ENCODE measurements at regions not wholly inside any gene's neighbourhood (a gene's known extent, or its start where the extent isn't known, plus 50 kb on each side); places are given as distances from the start of the nearest gene placed in this dataset.
"Not testable (repeated sequence)": the region's sequence is repeated elsewhere in the genome, so short reads cannot be mapped to it uniquely, and the experiment has no call there.

DNA sequence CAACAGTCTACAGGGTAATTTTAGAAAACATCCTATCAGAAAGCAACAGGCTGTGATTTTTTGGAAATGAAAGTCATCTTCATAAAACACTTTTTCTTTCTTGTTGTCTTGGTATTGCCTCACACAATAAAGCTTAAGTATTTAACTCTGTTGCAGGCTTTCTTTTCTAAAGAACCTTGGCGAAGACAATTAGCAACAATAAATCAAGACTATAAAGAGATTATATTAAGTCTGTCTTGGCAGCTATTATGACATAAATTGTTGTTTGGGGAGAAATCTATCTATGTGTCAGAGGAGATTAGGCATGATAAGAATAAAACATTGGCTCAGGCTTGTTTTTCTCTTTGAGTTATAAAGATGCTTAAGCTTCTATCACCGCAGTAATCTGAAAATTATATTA is 1774.8 kb downstream of the ARAP2 start:
- in situ Hi-C loops (cut with HindIII; ENCODE audit: low sequenced_read_pairs) = no loop called here
- DNase-seq (ENCODE audit: low spot score) = no peak

DNA sequence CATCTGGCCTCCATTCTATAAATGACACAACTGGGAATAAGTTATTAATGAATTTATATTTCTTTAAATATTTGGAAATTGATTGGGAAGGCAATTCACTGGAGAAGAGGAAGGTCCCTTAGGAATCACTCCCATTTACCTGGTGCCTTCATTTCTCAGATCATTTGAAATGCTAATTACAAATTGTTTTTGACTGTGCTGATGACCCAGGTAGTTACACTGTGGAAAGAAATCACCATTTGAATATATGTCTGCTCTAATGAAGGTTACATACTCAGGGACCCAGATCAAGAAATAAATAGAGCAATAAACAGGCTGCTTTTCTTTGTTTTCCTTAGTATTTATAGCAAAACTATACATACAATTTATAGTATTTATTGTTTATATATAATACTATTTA is 1759.1 kb downstream of the ARAP2 start:
- in situ Hi-C loops (cut with HindIII; ENCODE audit: low sequenced_read_pairs) = no loop called here
- DNase-seq (ENCODE audit: low spot score) = no peak

DNA sequence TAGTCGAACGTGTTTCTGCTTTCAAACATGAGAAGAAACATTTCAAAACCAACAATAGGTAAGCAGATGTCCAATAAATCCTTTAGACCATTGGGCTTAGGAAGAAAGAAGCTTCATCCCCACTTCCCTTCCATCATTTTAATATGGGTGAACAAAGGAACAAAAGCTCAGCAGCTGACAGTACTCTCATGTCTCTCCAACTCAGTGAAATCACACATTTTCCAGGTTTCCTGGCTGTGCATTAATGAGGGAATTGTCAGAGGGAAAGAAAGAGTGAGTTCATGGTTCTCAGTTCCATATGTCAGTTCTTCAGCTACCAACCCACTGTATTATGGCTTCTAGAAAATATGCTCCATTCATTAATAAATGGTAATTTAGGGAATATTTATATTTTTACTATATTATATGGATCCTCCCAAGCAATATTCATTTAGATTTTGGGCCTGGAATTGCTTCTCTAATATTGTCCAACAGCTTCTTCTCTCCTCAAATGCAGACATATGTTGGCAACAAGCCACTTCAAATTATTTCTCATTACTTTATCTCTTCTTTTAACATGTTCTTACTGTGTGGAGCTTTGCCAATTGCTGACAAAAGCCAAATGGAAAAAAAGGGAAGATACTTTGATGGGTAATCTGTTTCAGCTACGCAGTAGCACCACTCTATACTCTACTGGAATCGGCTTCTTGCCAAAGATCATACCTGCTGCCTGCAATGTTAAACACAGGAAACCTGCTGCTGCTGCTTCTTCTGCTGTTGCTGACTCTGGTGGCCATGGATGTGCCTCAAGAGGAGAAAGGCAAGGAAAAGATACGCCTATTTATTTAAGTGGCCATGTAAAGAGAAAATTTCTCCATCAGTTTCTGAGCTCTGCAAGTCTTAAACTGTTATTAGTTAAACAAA is 1757.6 kb downstream of the ARAP2 start:
- no peak for DNase-seq (ENCODE audit: low spot score)
- in situ Hi-C loops (cut with HindIII; ENCODE audit: low sequenced_read_pairs) = no loop called here

DNA sequence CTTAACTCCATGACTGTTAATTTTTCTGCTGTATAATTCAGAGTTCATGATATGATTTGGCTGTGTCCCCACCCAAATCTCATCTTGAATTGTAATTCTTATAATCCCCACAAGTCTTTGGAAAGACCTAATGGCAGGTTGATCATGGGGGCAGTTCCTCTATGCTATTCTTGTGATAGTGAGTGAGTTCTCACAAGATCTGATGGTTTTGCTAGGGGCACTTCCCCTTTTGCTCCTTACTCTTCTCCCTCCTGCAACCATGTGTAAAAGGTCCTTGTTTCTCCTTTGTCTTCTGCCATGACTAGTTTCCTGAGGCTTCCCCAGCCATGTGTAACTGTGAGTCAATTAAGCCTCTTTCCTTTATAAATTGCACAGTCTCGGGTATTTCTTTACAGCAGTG is 1751.9 kb downstream of the ARAP2 start:
- in situ Hi-C loops (cut with HindIII; ENCODE audit: low sequenced_read_pairs) = no loop called here
- no peak for DNase-seq (ENCODE audit: low spot score)

DNA sequence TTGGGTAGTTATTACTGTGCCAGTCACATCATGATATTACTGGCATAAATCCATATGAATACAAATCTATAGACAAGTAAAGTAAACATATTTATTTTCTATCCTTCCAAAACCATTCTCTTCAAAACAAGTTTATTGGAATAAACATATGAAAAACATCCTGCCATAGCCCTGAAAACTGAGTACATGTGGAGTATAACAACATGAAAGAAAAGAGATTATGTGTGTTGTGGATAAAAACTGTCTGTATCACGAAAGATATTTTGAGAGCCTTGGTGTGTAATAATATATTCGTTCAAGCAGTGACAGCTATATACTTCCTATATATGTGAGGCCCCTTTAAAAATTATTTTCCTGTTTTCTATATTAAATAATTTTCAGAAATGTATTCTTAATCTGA is 1742.2 kb downstream of the ARAP2 start:
- in situ Hi-C loops (cut with HindIII; ENCODE audit: low sequenced_read_pairs) = no loop called here
- no peak for DNase-seq (ENCODE audit: low spot score)

DNA sequence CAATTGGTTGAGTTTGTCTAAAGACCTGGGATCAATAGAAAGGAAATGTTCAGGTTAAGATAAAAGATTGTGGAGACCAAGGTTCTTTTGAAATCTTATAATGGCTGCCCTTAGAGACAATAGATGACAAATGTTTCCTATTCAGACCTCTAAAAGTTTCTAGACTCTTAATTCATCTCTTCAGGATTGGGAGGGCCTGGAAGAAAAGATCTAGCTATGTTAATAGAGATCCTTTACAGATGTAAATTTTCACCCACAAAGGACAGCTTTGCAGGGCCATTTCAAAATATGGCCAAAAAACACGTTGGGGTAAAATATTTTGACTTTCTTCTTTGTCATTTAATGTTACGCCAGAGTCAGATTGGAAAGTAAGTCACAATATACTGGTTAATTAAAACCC is 1739.6 kb downstream of the ARAP2 start:
- DNase-seq (ENCODE audit: low spot score); in situ Hi-C loops (cut with HindIII; ENCODE audit: low sequenced_read_pairs): not testable (repeated sequence)

DNA sequence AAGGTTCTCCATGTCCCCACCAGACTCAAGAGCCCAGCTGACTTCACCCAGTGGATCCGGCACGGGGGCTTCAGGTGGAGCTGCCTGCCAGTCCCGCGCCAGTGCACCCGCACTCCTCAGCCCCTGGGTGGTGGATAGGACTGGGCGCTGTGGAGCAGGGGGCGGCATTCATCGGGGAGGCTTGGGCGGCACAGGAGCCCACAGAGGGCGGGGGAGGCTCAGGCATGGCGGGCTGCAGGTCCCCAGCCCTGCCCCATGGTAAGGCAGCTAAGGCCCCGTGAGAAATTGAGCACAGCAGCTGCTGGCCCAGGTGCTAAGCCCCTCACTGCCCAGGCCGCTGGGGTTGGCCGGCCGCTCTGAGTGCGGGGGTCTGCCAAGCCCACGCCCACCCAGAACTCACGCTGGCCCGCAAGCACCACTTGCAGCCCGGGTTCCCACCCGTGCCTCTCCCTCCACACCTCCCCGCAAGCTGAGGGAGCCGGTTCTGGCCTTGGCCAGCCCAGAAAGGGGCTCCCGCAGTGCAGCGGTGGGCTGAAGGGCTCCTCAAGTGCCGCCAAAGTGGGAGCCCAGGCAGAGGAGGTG is 1737.7 kb downstream of the ARAP2 start:
- in situ Hi-C loops (cut with HindIII; ENCODE audit: low sequenced_read_pairs); DNase-seq (ENCODE audit: low spot score): not testable (repeated sequence)

DNA sequence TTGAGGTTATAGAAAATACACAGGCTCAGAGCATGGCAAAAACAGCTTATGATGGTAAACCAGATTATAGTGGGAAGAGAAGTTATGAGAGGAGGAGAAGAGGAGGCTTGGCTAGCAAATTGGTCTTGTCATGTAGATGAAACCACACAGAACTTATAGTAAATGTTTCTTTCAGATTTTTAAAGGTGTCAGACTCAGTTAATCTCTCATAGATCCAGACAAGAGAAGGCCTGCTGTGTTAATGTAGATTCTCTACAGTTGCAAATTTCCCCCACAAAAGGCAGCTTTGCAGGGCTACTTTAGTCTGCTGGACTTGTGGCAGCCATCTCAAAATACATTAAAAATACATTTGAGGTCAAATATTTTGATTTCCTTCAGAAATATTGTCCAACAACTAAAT is 1731.7 kb downstream of the ARAP2 start:
- in situ Hi-C loops (cut with HindIII; ENCODE audit: low sequenced_read_pairs) = no loop called here
- no peak for DNase-seq (ENCODE audit: low spot score)

DNA sequence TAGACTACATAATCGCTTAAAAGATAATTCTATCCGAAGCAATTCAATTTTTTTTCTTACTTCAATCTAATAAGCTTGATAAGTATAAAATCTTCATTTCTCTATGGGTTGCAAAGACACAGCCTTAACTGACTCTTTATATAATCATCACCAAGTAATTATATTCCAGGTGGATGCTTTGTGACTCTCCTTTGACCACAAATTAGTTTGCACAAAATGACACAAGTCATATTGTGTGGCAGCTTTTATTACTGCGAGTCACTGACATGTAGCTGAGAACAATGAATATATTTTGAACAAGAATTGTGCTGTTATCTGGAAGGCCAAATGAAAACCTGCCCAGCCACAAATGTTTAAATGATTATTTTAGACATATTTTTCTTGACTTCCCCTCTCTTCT is 1727.8 kb downstream of the ARAP2 start:
- no peak for DNase-seq (ENCODE audit: low spot score)
- in situ Hi-C loops (cut with HindIII; ENCODE audit: low sequenced_read_pairs) = no loop called here

DNA sequence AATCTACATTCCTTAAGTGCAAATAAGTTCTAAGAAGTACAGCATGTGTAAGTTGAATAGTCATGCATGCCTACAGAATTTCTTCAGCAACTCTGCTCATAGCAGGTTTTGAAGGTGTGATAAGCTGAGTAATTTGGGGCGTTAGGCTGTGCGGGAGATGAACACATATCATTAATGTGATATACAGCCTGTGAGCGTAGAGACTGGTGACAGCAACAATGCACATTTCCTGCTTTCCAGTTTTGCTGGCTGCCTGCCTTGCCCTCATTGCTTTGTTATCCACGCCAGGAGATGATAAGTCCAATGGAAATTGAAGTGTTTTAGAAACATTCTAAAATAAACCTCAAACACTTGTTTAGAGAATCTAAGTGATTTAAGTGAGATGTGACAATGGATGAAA is 1709.4 kb downstream of the ARAP2 start:
- in situ Hi-C loops (cut with HindIII; ENCODE audit: low sequenced_read_pairs) = no loop called here
- no peak for DNase-seq (ENCODE audit: low spot score)

DNA sequence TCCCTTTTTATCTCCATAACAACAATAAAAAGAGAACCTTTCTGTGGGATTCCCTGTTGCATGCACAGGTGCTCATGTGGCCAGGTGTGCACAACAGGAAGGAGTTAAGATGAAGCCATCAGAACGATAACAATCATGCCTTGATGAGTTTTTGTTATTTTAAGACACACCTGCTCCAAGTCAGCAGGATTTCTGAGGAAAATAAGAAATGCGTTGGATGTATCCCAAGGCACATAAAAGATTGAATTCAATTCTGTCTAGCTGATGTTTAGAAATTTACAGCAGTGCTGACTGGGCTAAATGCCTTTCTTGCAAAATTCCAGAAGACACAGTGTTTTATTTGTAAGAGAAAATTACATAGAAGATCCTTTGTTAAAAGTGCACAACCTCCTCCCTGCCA is 1678.2 kb downstream of the ARAP2 start:
- no peak for DNase-seq (ENCODE audit: low spot score)
- in situ Hi-C loops (cut with HindIII; ENCODE audit: low sequenced_read_pairs) = no loop called here

DNA sequence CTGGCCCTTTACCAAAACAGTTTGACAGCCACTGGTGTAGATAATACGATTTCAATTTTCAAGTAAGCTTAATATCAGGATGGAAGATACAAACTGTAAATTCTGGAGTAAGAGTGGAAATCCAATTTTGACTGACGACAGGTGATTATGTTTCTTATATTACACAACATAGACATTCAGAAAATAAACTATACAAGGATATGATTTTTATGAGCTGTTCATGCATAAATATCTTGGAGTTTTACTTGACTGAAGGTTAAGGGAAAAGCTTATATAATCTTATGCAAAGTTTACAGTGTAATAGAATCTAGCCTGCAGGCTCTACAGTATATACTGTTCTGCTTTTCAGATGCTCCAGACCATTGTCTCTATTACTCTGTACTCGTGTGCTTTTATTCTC is 1672.3 kb downstream of the ARAP2 start:
- in situ Hi-C loops (cut with HindIII; ENCODE audit: low sequenced_read_pairs) = no loop called here
- no peak for DNase-seq (ENCODE audit: low spot score)

DNA sequence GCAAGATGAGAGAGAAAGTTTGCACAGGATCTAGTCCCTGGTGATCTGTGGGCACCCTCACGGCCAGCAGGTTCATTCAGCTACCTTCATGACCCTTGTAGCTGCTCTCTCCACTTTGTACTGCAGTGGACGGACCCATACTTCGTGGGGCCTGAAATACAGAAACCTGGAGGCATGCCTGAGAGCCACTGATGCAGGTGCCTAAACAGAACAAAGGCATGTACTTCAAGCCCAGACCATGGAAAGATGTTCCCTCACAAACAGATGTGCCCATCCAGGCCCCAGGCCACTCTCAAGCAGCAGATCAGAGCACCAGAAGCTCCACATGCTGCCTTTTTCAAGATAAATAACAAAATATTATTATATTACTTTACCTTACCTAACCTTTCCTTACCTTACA is 1629.0 kb downstream of the ARAP2 start:
- DNase-seq (ENCODE audit: low spot score) = no peak
- in situ Hi-C loops (cut with HindIII; ENCODE audit: low sequenced_read_pairs) = no loop called here

DNA sequence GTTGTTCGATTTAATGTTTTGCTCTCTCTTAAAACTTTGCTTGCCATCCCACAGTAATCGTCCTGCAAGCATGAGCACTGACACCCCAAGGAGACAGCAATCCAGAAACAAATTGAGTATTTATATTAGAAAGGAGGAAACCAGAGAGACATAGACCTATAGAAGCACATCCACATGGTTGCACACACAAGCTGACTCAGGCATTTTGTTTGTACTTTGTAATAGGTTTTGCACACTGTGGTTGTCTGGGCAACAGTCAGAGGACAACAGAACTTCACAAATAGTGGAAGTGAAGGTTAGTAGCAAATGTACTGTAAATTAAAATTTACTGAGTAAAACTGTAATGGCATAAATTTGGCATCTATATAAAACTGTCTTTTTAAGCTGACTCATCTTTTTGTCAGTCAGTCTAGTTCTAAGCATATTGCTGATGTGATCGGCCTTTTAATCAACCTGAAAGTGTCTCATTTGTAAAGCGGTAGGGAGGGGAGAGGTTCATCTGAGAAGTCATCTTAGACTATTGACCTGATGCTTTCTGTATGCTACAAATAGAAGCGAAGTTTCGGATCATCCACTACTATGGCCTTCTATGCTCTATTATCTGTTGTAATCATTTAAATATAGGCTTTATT is 1624.7 kb downstream of the ARAP2 start:
- no peak for DNase-seq (ENCODE audit: low spot score)
- in situ Hi-C loops (cut with HindIII; ENCODE audit: low sequenced_read_pairs) = no loop called here

DNA sequence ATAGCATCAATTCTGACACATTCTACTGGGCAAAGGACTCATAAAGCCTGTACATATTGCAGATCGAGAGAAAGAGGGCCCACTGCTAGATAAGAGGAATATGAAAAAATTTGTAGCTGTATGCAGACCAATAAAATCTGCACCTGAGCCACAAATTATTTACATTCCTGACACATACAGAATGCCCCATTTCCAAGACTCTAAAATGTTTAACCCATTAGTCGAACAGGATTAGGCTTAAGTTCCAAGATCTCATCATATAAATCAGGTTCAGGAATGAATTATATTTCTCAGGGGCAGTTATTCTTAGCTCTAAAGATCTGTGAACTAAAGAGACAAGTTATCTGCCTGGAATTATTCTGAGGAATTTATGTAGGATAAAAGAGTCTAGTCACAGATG is 1615.8 kb downstream of the ARAP2 start:
- in situ Hi-C loops (cut with HindIII; ENCODE audit: low sequenced_read_pairs) = no loop called here
- DNase-seq (ENCODE audit: low spot score) = no peak

DNA sequence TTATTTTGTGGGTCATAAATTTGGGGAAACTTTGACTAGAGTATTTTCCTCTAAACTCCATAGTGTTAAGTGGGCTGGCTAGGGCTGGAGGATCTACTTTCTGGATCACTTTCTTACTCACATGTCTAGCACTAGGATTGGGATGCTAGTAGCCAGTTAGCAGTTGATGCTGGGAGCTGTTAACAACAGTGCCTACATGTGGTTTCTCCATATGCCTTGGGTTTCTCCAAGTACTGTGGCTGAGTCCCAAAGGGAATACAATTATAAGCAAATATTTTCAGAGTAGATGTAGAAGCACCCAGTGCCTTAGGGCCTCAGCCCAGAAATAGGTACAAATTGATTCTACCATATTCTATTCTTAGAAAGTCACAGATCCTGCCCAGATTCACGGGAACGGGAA is 1614.9 kb downstream of the ARAP2 start:
- in situ Hi-C loops (cut with HindIII; ENCODE audit: low sequenced_read_pairs) = no loop called here
- DNase-seq (ENCODE audit: low spot score) = no peak

DNA sequence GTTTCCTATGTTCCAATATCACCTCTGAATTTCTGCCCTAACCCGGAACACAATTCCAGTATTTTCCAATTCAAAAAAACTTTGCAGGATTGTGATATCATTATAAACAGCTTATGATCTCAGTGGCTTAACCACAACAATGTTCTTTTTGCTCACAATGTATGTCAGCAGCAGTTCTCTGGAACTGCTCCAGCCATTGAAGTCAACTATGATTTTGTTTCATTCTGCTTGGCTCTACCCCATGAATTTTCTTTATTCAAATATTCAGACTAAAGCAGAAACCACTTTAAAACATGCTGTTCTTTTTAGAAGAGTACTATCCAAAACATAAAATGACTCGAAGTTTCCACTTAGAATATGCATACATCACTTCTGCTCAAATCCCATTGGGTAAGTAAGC is 1611.1 kb downstream of the ARAP2 start:
- in situ Hi-C loops (cut with HindIII; ENCODE audit: low sequenced_read_pairs) = no loop called here
- DNase-seq (ENCODE audit: low spot score) = no peak

DNA sequence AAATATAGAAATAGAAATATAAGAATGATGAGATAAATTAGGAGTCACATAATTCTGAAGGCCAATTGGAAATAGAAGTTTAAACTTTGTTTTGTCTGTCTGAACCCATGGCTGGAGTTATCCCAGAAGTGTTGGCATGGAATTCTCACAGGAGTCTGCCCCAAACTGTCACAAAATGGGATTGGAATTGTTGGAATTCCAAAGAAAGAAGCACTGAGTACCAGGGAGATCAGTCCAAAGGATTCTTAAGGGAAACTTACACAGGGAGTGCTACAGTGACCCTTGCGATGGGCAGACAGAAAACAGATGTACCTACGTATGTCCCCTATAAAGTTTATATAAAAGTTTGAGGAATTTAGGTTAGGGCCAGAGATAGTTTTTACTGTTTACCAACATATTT is 1607.7 kb downstream of the ARAP2 start:
- in situ Hi-C loops (cut with HindIII; ENCODE audit: low sequenced_read_pairs) = no loop called here
- no peak for DNase-seq (ENCODE audit: low spot score)

DNA sequence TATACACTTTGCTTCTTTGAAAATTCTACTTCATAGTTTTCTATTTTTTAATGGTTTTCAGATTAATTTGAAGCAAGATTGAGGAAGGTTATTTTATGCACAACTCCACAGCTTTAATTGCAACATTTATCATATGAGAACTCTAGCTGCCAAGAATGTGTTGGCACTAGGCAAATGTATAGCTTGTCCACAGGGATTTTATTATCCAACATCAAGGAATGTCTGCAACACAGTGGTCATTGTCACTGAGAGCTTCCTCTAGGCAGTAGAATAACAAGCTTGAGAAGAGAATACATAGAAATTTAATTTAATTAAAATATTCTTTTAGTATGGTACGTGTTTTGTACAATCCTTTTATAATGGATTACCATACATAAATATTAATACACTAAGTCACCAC is 1600.8 kb downstream of the ARAP2 start:
- in situ Hi-C loops (cut with HindIII; ENCODE audit: low sequenced_read_pairs) = no loop called here
- DNase-seq (ENCODE audit: low spot score) = no peak

DNA sequence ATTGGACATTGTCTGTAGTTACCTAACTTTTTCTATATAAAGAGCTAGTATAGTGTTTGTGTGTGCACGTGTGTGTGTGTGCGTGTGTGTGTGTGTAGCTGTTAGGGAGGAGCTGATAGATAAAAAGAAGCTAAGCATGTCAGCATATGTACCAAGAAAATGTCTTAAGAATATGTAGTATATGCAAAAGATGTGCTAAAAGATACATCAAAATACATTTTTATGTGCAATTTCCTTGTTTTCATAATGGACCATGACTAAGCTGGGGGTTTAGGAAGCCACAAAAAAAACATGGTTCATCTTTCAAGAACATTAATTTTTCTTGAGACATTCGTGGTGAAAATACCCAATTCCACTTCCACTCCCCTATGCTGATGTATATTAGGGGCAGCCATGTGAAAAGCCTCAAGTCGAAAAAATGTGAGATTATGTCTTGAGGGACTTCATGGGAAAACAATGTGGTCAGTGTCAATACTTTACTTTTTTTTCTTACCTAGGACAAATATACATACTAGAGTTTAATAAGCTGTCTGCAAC is 1599.7 kb downstream of the ARAP2 start:
- DNase-seq (ENCODE audit: low spot score) = no peak
- in situ Hi-C loops (cut with HindIII; ENCODE audit: low sequenced_read_pairs) = no loop called here

Data from G401 (cell line).